Astrocyte (in vitro differentiated cells and primary cell): ENCODE measurements at regions not wholly inside any gene's neighbourhood (a gene's known extent, or its start where the extent isn't known, plus 50 kb on each side); places are given as distances from the start of the nearest gene placed in this dataset.

Experiments used
- CTCF ChIP-seq: IDR thresholded peaks from 2 replicates; pipeline ENCODE4 v1.5.1; 2011; ENCODE audit warnings: low read depth, mild to moderate bottlenecking, inconsistent platforms, low read length, moderate library complexity; ENCODE audit not compliant: insufficient read depth
- EZH2 ChIP-seq: IDR thresholded peaks from 2 replicates; pipeline ENCODE4 v1.6.1; 2012; ENCODE audit warnings: mild to moderate bottlenecking, low read length, inconsistent platforms; ENCODE audit not compliant: insufficient read depth

- no peak for TF ChIP-seq CTCF
- no peak for TF ChIP-seq EZH2
Measured at GRCh38 chr3:153963012-153963411, 158.2 kb upstream of the ARHGEF26 start.
